22Rv1 (cell line): ENCODE measurements at regions not wholly inside any gene's neighbourhood (a gene's known extent, or its start where the extent isn't known, plus 50 kb on each side); places are given as distances from the start of the nearest gene placed in this dataset.

Source experiments
- H3K27ac ChIP-seq: fragments of 450-650 bp; 2 replicates; pipeline ENCODE4 v1.5.1; 2017
- CTCF ChIP-seq: fragments of 450-650 bp; IDR thresholded peaks from 2 replicates; pipeline ENCODE4 v1.5.1; 2017; ENCODE audit warnings: mild to moderate bottlenecking
- ZFX ChIP-seq: fragments of 450-650 bp; IDR thresholded peaks from 2 replicates; pipeline ENCODE4 v1.6.1; 2017; ENCODE audit warnings: antibody characterized with exemption, borderline replicate concordance

GRCh38 chr6:168988280-168988679, 265.4 kb downstream of the THBS2 start:
- TF ChIP-seq ZFX (no peak), CTCF (no peak)
- H3K27ac ChIP-seq = no peak overlapping the region

GRCh38 chr6:168985705-168986104, 267.9 kb downstream of the THBS2 start:
- TF ChIP-seq CTCF (no peak), ZFX (no peak)
- no peak overlapping the region for H3K27ac ChIP-seq

- TF ChIP-seq ZFX = no peak
- TF ChIP-seq CTCF = no peak
- H3K27ac ChIP-seq = no peak overlapping the region
Observed at GRCh38 chr6:168983925-168984324, 269.7 kb downstream of the THBS2 start.

- TF ChIP-seq ZFX = no peak
- TF ChIP-seq CTCF = no peak
- H3K27ac ChIP-seq = no peak overlapping the region
Observed at GRCh38 chr6:168981187-168981586, 272.5 kb downstream of the THBS2 start.

- no peak overlapping the region for H3K27ac ChIP-seq
- TF ChIP-seq ZFX (no peak), CTCF (no peak)
Observed at GRCh38 chr6:168979254-168979653, 274.4 kb downstream of the THBS2 start.

GRCh38 chr6:168972128-168972527, 281.5 kb downstream of the THBS2 start:
- H3K27ac ChIP-seq = no peak overlapping the region
- TF ChIP-seq CTCF = no peak

GRCh38 chr6:168971549-168971948, 282.1 kb downstream of the THBS2 start:
- TF ChIP-seq CTCF (no peak), ZFX (no peak)
- H3K27ac ChIP-seq = no peak overlapping the region
